ENCODE measurements at regions not wholly inside any gene's neighbourhood (a gene's known extent, or its start where the extent isn't known, plus 50 kb on each side); places are given as distances from the start of the nearest gene placed in this dataset.

- TF ChIP-seq REST (IDR thresholded peaks at IDR 0.05; ENCODE audit: low read depth), result no peak
- no peak for TF ChIP-seq SIN3A (IDR thresholded peaks at IDR 0.05; ENCODE audit: low read depth)
These were observed 147.4 kb downstream of the HDGFL1 start (continued) for GRCh38 chr6:22716721-22717120.

GRCh38 chr6:22717915-22718314, 148.5 kb downstream of the HDGFL1 start:
- no peaks in the 10 kb centered on the region for H3K9me2 ChIP-seq (ENCODE audit: insufficient read depth)
- no peak overlapping the region for H3K27ac ChIP-seq (ENCODE audit: low read depth, low read length)
- POLR2A ChIA-PET, result no interaction called here
- DNase-seq (ENCODE audit: low read depth, low spot score) (no peak), ATAC-seq (no peak)
- H3K9me3 ChIP-seq (ENCODE audit: control insufficient read depth in 1 of 2, insufficient read depth in 1 of 2, low read depth in 1 of 2, low read length in 2 of 2), result peaks cover 0 to 4% of the 10 kb centered on the region in 2 experiments; a peak in 1 of 4 replicates
- TF ChIP-seq SRF (IDR thresholded peaks at IDR 0.05; ENCODE audit: low read depth) (no peak), REST (IDR thresholded peaks at IDR 0.05; ENCODE audit: low read depth) (no peak), POLR2AphosphoS5 (IDR thresholded peaks at IDR 0.05; ENCODE audit: low read depth, low read length) (no peak), EGR1 (IDR thresholded peaks at IDR 0.05; ENCODE audit: low read depth) (no peak), ZNF274 (IDR thresholded peaks at IDR 0.05; ENCODE audit: low read depth, low read length) (no peak), ZFX (IDR thresholded peaks at IDR 0.05) (no peak), MAX (IDR thresholded peaks at IDR 0.05) (no peak)
- H3K4me3 ChIP-seq (replicated peaks in 1 of 2; ENCODE audit: low read depth in 1 of 2, low read length in 2 of 2), result no peak overlapping the region
- CTCF ChIA-PET, result no interaction called here
- BruUV-seq (replicated peaks), result no TSS peak
- no peaks in the 10 kb centered on the region for H3K36me3 ChIP-seq (ENCODE audit: control insufficient read depth in 1 of 2, insufficient read depth in 2 of 2, low read length in 2 of 2)
- no peak overlapping the region for H2AFZ ChIP-seq (ENCODE audit: low read depth, low read length, poor library complexity, severe bottlenecking)
- no peak overlapping the region for H3K4me2 ChIP-seq (ENCODE audit: low read length)
- no peaks in the 10 kb centered on the region for H3K27me3 ChIP-seq (ENCODE audit: insufficient read depth, low read length)
- RAD21 ChIA-PET (ENCODE audit: low non-redundant PET in 1 of 2, low total read pairs in 2 of 2, uncharacterized antibody in 2 of 2, unreplicated experiment in 2 of 2), result no interaction called here
- no peaks in the 10 kb centered on the region for H4K20me1 ChIP-seq (ENCODE audit: insufficient read depth)
- H3K9ac ChIP-seq (ENCODE audit: low read length), result no peak overlapping the region
- no peaks in the 10 kb centered on the region for H3K79me2 ChIP-seq (ENCODE audit: insufficient read depth, low read length)
- no peaks in the 10 kb centered on the region for H3K4me1 ChIP-seq (ENCODE audit: control insufficient read depth in 1 of 2, insufficient read depth in 2 of 2, low read length in 2 of 2)
- intact Hi-C loops (cut with micrococcal nuclease), result no loop called here
